ENCODE measurements at regions not wholly inside any gene's neighbourhood (a gene's known extent, or its start where the extent isn't known, plus 50 kb on each side); places are given as distances from the start of the nearest gene placed in this dataset.
"Not testable (repeated sequence)": the region's sequence is repeated elsewhere in the genome, so short reads cannot be mapped to it uniquely, and the experiment has no call there.

GRCh38 chr5:36396640-36397039 lies 94.9 kb upstream of the RANBP3L start:
- intact Hi-C loops (cut with micrococcal nuclease), result no loop called here
- H3K9me3 Mint-ChIP-seq, result no peaks in the 10 kb centered on the region
- H3K27me3 Mint-ChIP-seq, result no peaks in the 10 kb centered on the region
- no peak overlapping the region for H3K4me3 Mint-ChIP-seq
- H3K4me1 Mint-ChIP-seq (ENCODE audit: low read depth), result peaks cover 10% of the 10 kb centered on the region
- no peak overlapping the region for H3K27ac Mint-ChIP-seq
- H3K36me3 Mint-ChIP-seq (ENCODE audit: low read depth), result no peaks in the 10 kb centered on the region

DNA sequence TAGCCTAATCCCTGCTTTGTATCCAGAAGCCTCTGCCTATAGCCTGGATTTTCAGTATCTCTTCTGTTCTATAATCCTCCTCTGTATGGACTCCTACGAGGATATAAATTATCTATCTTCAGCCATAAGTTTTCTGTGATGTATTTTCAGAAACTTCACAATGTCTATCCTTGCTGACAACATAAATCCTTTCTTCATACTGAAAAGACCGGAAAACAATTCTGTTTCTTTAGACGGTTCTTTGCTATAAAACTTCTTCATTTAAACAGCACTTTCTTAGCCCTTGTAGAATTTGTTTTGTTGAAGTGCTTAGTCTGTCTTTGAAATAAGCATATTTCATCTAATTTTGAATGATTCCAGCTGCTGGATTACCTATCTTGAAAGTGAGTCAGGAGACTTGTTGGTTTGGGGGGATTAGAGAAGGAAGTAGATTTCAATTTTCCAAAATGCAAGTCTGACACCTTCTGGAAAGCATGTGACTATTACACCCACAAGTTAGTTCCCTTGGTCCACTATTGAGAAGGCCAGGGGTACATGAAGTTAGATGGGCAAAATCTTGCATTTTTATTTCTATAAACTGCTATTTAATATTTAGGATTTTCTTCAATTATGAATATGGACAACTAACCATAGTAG lies 96.3 kb upstream of the RANBP3L start:
- Mint-ChIP-seq H3K4me1 (ENCODE audit: low read depth) (peaks cover 11% of the 10 kb centered on the region), H3K27ac (no peak overlapping the region), H3K9me3 (no peaks in the 10 kb centered on the region), H3K27me3 (no peaks in the 10 kb centered on the region), H3K36me3 (ENCODE audit: low read depth) (no peaks in the 10 kb centered on the region), H3K4me3 (no peak overlapping the region)
- intact Hi-C loops (cut with micrococcal nuclease), result loop anchor here (1.0 kb wide), 1 partner anchor 133 kb away; no protein-coding TSS in a partner anchor

DNA sequence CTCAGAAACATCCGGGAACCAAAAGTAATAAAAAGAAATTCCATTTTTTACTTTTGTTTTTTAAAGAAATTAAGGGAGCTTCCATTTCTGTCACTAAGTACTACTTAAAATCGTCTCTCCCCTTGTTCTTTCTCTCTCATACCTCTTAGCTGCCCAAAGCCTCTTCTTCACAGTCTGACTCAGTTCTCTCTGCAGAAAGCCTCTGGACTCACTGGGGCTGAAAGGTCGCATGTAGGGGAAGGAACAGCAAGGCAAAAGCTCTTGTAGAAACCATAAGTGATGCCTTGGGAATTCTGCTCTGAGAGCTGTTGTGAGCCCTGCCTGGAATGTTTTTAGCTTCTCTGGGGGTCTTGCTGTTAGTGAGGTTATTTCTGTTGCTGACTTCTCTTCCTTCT lies 100.8 kb upstream of the RANBP3L start:
- H3K27me3 Mint-ChIP-seq, result no peaks in the 10 kb centered on the region
- H3K4me1 Mint-ChIP-seq (ENCODE audit: low read depth), result peaks cover 22% of the 10 kb centered on the region
- no peaks in the 10 kb centered on the region for H3K9me3 Mint-ChIP-seq
- H3K4me3 Mint-ChIP-seq, result no peak overlapping the region
- no peaks in the 10 kb centered on the region for H3K36me3 Mint-ChIP-seq (ENCODE audit: low read depth)
- H3K27ac Mint-ChIP-seq, result no peak overlapping the region
- intact Hi-C loops (cut with micrococcal nuclease), result no loop called here

- H3K9me3 Mint-ChIP-seq, result no peaks in the 10 kb centered on the region
- intact Hi-C loops (cut with micrococcal nuclease), result no loop called here
- H3K27ac Mint-ChIP-seq, result no peak overlapping the region
- peaks cover 17% of the 10 kb centered on the region for H3K4me1 Mint-ChIP-seq (ENCODE audit: low read depth)
- H3K36me3 Mint-ChIP-seq (ENCODE audit: low read depth), result no peaks in the 10 kb centered on the region
- H3K27me3 Mint-ChIP-seq, result no peaks in the 10 kb centered on the region
- H3K4me3 Mint-ChIP-seq, result no peak overlapping the region
Measured at GRCh38 chr5:36403632-36404311, 102.1 kb upstream of the RANBP3L start.

DNA sequence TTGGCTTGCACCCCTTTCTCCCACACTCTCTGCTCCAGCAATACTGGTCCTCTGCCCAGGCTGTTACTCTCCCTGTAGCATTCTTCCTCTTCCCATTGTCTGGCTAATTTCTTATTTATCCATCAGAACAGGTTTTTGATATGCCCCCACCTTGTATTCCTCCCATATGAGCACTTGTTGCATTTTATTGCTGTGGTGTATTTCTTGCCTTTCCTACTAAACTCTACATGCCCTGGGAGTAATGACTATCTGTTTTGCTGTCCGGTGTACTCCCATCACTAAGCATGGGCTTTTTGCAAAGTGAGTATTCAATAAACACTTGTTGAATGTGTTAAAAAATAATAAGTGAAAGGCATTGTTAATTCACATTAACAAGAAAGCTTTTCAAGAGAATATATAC lies 104.3 kb upstream of the RANBP3L start:
- no peaks in the 10 kb centered on the region for H3K27me3 Mint-ChIP-seq
- H3K9me3 Mint-ChIP-seq, result no peaks in the 10 kb centered on the region
- no peaks in the 10 kb centered on the region for H3K36me3 Mint-ChIP-seq (ENCODE audit: low read depth)
- H3K27ac Mint-ChIP-seq, result no peak overlapping the region
- intact Hi-C loops (cut with micrococcal nuclease), result no loop called here
- peaks cover 17% of the 10 kb centered on the region for H3K4me1 Mint-ChIP-seq (ENCODE audit: low read depth)
- H3K4me3 Mint-ChIP-seq, result no peak overlapping the region

- no peak overlapping the region for H3K27ac Mint-ChIP-seq
- H3K9me3 Mint-ChIP-seq, result no peaks in the 10 kb centered on the region
- intact Hi-C loops (cut with micrococcal nuclease), result no loop called here
- H3K4me3 Mint-ChIP-seq, result no peak overlapping the region
- no peaks in the 10 kb centered on the region for H3K27me3 Mint-ChIP-seq
- no peaks in the 10 kb centered on the region for H3K36me3 Mint-ChIP-seq (ENCODE audit: low read depth)
- H3K4me1 Mint-ChIP-seq (ENCODE audit: low read depth), result peaks cover 17% of the 10 kb centered on the region
Measured at GRCh38 chr5:36407396-36407795, 105.7 kb upstream of the RANBP3L start.

- H3K9me3 Mint-ChIP-seq; H3K4me3 Mint-ChIP-seq; H3K27ac Mint-ChIP-seq; H3K36me3 Mint-ChIP-seq (ENCODE audit: low read depth); H3K27me3 Mint-ChIP-seq; intact Hi-C loops (cut with micrococcal nuclease); H3K4me1 Mint-ChIP-seq (ENCODE audit: low read depth): not testable (repeated sequence)
Measured at GRCh38 chr5:36409711-36410110, 108.0 kb upstream of the RANBP3L start.

DNA sequence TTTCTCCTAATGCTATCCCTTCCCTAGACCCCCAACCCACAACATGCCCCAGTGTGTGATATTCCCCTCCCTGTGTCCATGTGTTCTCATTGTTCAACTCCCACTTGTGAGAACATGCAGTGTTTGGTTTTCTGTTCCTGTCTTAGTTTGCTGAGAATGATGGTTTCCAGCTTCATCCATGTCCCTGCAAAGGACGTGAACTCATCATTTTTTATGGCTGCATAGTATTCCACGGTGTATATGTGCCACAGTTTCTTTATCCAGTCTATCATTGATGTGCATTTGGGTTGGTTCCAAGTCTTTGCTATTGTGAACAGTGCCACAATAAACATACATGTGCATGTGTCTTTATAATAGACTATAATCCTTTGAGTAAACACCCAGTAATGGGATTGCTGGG lies 109.0 kb upstream of the RANBP3L start:
- H3K4me1 Mint-ChIP-seq (ENCODE audit: low read depth); H3K27me3 Mint-ChIP-seq; H3K36me3 Mint-ChIP-seq (ENCODE audit: low read depth); H3K9me3 Mint-ChIP-seq; intact Hi-C loops (cut with micrococcal nuclease); H3K27ac Mint-ChIP-seq; H3K4me3 Mint-ChIP-seq: not testable (repeated sequence)

GRCh38 chr5:36414869-36415282 lies 113.2 kb upstream of the RANBP3L start:
- no peak overlapping the region for H3K27ac Mint-ChIP-seq
- H3K36me3 Mint-ChIP-seq (ENCODE audit: low read depth), result no peaks in the 10 kb centered on the region
- intact Hi-C loops (cut with micrococcal nuclease), result loop anchor here (1.0 to 2.0 kb wide), 2 partner anchors 44 to 281 kb away; no protein-coding TSS in a partner anchor
- peaks cover 8% of the 10 kb centered on the region for H3K9me3 Mint-ChIP-seq
- no peaks in the 10 kb centered on the region for H3K27me3 Mint-ChIP-seq
- peaks cover 12% of the 10 kb centered on the region for H3K4me1 Mint-ChIP-seq (ENCODE audit: low read depth)
- H3K4me3 Mint-ChIP-seq, result no peak overlapping the region

GRCh38 chr5:36416605-36417004 lies 114.9 kb upstream of the RANBP3L start:
- intact Hi-C loops (cut with micrococcal nuclease), result loop anchor here (1.0 kb wide), 1 partner anchor 91 kb away; no protein-coding TSS in a partner anchor
- Mint-ChIP-seq H3K27ac (no peak overlapping the region), H3K4me3 (no peak overlapping the region), H3K27me3 (no peaks in the 10 kb centered on the region), H3K36me3 (ENCODE audit: low read depth) (no peaks in the 10 kb centered on the region), H3K4me1 (ENCODE audit: low read depth) (peaks cover 12% of the 10 kb centered on the region), H3K9me3 (peaks cover 8% of the 10 kb centered on the region)

- H3K36me3 Mint-ChIP-seq (ENCODE audit: low read depth), result no peaks in the 10 kb centered on the region
- H3K4me1 Mint-ChIP-seq (ENCODE audit: low read depth), result peaks cover 12% of the 10 kb centered on the region
- H3K4me3 Mint-ChIP-seq, result no peak overlapping the region
- intact Hi-C loops (cut with micrococcal nuclease), result loop anchor here (1.0 kb wide), 1 partner anchor 90 kb away; no protein-coding TSS in a partner anchor
- no peaks in the 10 kb centered on the region for H3K27me3 Mint-ChIP-seq
- peak overlapping the region; percentile 4 for H3K27ac Mint-ChIP-seq
- H3K9me3 Mint-ChIP-seq, result peaks cover 8% of the 10 kb centered on the region
Measured at GRCh38 chr5:36417221-36417620, 115.5 kb upstream of the RANBP3L start.

DNA sequence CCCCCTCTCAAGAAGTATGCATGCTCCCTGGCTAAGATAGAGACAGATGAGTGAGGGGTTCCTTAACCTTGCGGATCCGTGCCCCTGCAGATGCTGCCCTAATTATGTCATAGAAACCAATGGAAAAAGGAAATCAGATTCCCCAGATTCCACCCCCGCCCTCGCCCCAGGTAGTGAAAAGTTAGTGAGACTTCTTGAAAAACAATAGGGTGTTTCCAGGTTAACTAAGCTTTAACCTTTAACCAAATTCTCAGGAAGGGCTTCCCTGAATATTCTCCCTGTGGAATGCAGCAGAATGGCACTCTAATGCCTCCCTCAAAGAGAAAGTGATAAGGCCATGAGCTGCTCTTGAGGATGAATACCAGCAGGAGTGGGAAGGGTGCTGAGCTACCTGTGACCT lies 116.0 kb upstream of the RANBP3L start:
- intact Hi-C loops (cut with micrococcal nuclease), result loop anchor here (1.0 kb wide), 1 partner anchor 90 kb away; no protein-coding TSS in a partner anchor
- H3K9me3 Mint-ChIP-seq, result peaks cover 8% of the 10 kb centered on the region
- no peaks in the 10 kb centered on the region for H3K36me3 Mint-ChIP-seq (ENCODE audit: low read depth)
- H3K27ac Mint-ChIP-seq, result peak overlapping the region; percentile 4
- no peak overlapping the region for H3K4me3 Mint-ChIP-seq
- no peaks in the 10 kb centered on the region for H3K27me3 Mint-ChIP-seq
- H3K4me1 Mint-ChIP-seq (ENCODE audit: low read depth), result peaks cover 12% of the 10 kb centered on the region

GRCh38 chr5:36418152-36418979 lies 116.7 kb upstream of the RANBP3L start:
- Mint-ChIP-seq H3K9me3 (peaks cover 8% of the 10 kb centered on the region), H3K4me3 (no peak overlapping the region), H3K27me3 (no peaks in the 10 kb centered on the region), H3K36me3 (ENCODE audit: low read depth) (no peaks in the 10 kb centered on the region), H3K27ac (peak overlapping the region; percentile 4), H3K4me1 (ENCODE audit: low read depth) (peaks cover 12% of the 10 kb centered on the region)
- intact Hi-C loops (cut with micrococcal nuclease), result no loop called here

- no peaks in the 10 kb centered on the region for H3K9me3 Mint-ChIP-seq
- no peaks in the 10 kb centered on the region for H3K36me3 Mint-ChIP-seq (ENCODE audit: low read depth)
- H3K4me3 Mint-ChIP-seq, result no peak overlapping the region
- no peaks in the 10 kb centered on the region for H3K27me3 Mint-ChIP-seq
- H3K4me1 Mint-ChIP-seq (ENCODE audit: low read depth), result peaks cover 12% of the 10 kb centered on the region
- H3K27ac Mint-ChIP-seq, result no peak overlapping the region
- intact Hi-C loops (cut with micrococcal nuclease), result no loop called here
Measured at GRCh38 chr5:36421256-36421655, 119.6 kb upstream of the RANBP3L start.

Measured in dendritic cell treated with granulocyte-macrophage colony-stimulating factor and Interleukin-4, amounts not matched to agents 40 ng/mL and 50 ng/mL, for 4 days (primary cell).